H9 (cell line): ENCODE measurements at regions not wholly inside any gene's neighbourhood (a gene's known extent, or its start where the extent isn't known, plus 50 kb on each side); places are given as distances from the start of the nearest gene placed in this dataset.

Source experiments
- DNase-seq: peaks from one replicate; pipeline ENCODE4 v3.0.0-alpha.2; 2017
- H2AFZ ChIP-seq: one replicate; pipeline ENCODE4 v1.6.1; 2013; ENCODE audit warnings: mild to moderate bottlenecking, low read length, control low read depth, moderate library complexity
- H2AK5ac ChIP-seq: 2 replicates; pipeline ENCODE4 v1.6.1; 2013; ENCODE audit warnings: low read length, control low read depth, mixed read lengths; ENCODE audit not compliant: insufficient read length
- H2BK120ac ChIP-seq: one replicate; pipeline ENCODE4 v1.6.1; 2013; ENCODE audit warnings: low read depth, mild to moderate bottlenecking, low read length, control low read depth, inconsistent platforms; ENCODE audit not compliant: poor library complexity, severe bottlenecking
- H2BK12ac ChIP-seq: 2 replicates; pipeline ENCODE4 v1.6.1; 2013; ENCODE audit warnings: low read length, control low read depth, mixed read lengths, low read depth; ENCODE audit not compliant: insufficient read length
- H2BK15ac ChIP-seq: 2 replicates; pipeline ENCODE4 v1.6.1; 2013; ENCODE audit warnings: low read depth, low read length, control low read depth
- H2BK20ac ChIP-seq: one replicate; pipeline ENCODE4 v1.6.1; 2013; ENCODE audit warnings: low read depth, mild to moderate bottlenecking, low read length, control low read depth, inconsistent platforms; ENCODE audit not compliant: poor library complexity, severe bottlenecking
- H2BK5ac ChIP-seq: 2 replicates; pipeline ENCODE4 v1.6.1; 2013; ENCODE audit warnings: low read length, control low read depth, mixed read lengths; ENCODE audit not compliant: insufficient read length
- H3K14ac ChIP-seq: 2 replicates; pipeline ENCODE4 v1.6.1; 2013; ENCODE audit warnings: low read length, control low read depth; ENCODE audit not compliant: insufficient read depth
- H3K18ac ChIP-seq: 2 replicates; pipeline ENCODE4 v1.6.1; 2013; ENCODE audit warnings: low read depth, mild to moderate bottlenecking, mixed read lengths, low read length, control low read depth; ENCODE audit not compliant: insufficient read length
- H3K23ac ChIP-seq: 2 replicates; pipeline ENCODE4 v1.6.1; 2013; ENCODE audit warnings: low read length, control low read depth, mixed read lengths, low read depth; ENCODE audit not compliant: insufficient read length
- H3K23me2 ChIP-seq: 2 replicates; pipeline ENCODE4 v1.6.1; 2013; ENCODE audit warnings: low read depth, mild to moderate bottlenecking, mixed read lengths, low read length, control low read depth; ENCODE audit not compliant: insufficient read length, poor library complexity, severe bottlenecking
- H3K27ac ChIP-seq: 2 replicates; pipeline ENCODE4 v1.5.1; 2013; ENCODE audit warnings: low read length, control low read depth, mixed read lengths, low read depth; ENCODE audit not compliant: insufficient read length
- H3K27me3 ChIP-seq: 2 replicates; pipeline ENCODE4 v1.6.1; 2013; ENCODE audit warnings: low read length, control low read depth, inconsistent platforms; ENCODE audit not compliant: insufficient read depth
- H3K4ac ChIP-seq: 2 replicates; pipeline ENCODE4 v1.6.1; 2013; ENCODE audit warnings: low read depth, mild to moderate bottlenecking, control low read depth, inconsistent platforms, low read length, moderate library complexity
- H3K4me1 ChIP-seq: 2 replicates; pipeline ENCODE4 v1.6.1; 2013; ENCODE audit warnings: low read length, control low read depth, inconsistent platforms; ENCODE audit not compliant: insufficient read depth
- H3K4me2 ChIP-seq: 2 replicates; pipeline ENCODE4 v1.6.1; 2013; ENCODE audit warnings: low read length, control low read depth, mixed read lengths; ENCODE audit not compliant: insufficient read length, insufficient read depth
- H3K56ac ChIP-seq: 2 replicates; pipeline ENCODE4 v1.6.1; 2013; ENCODE audit warnings: low read depth, mild to moderate bottlenecking, mixed read lengths, low read length, control low read depth; ENCODE audit not compliant: insufficient read length
- H3K79me1 ChIP-seq: 2 replicates; pipeline ENCODE4 v1.6.1; 2013; ENCODE audit warnings: low read depth, mild to moderate bottlenecking, moderate library complexity, low read length, control low read depth, inconsistent platforms; ENCODE audit not compliant: insufficient read depth, poor library complexity, severe bottlenecking
- H3K79me2 ChIP-seq: 2 replicates; pipeline ENCODE4 v1.6.1; 2013; ENCODE audit warnings: low read length, control low read depth, inconsistent platforms; ENCODE audit not compliant: insufficient read depth
- H3K9ac ChIP-seq: 2 replicates; pipeline ENCODE4 v1.6.1; 2013; ENCODE audit warnings: low read length, control low read depth, mixed read lengths; ENCODE audit not compliant: insufficient read length; ENCODE audit errors: extremely low read depth
- H3K9me3 ChIP-seq: one replicate; pipeline ENCODE4 v1.6.1; 2013; ENCODE audit warnings: low read depth, low read length, inconsistent platforms; ENCODE audit not compliant: control insufficient read depth
- H3T11ph ChIP-seq: one replicate; pipeline ENCODE4 v1.6.1; 2013; ENCODE audit warnings: mild to moderate bottlenecking, low read length, control low read depth, inconsistent platforms
- H4K20me1 ChIP-seq: one replicate; pipeline ENCODE4 v1.6.1; 2013; ENCODE audit not compliant: control insufficient read depth, insufficient read length, insufficient read depth
- H4K5ac ChIP-seq: 2 replicates; pipeline ENCODE4 v1.6.1; 2013; ENCODE audit warnings: low read depth, mild to moderate bottlenecking, mixed read lengths, low read length, control low read depth; ENCODE audit not compliant: insufficient read length
- H4K8ac ChIP-seq: replicated peaks from 2 replicates; pipeline ENCODE4 v1.6.1; 2013; ENCODE audit warnings: low read length, control low read depth, mixed read lengths, low read depth; ENCODE audit not compliant: insufficient read length
- H4K91ac ChIP-seq: 2 replicates; pipeline ENCODE4 v1.6.1; 2013; ENCODE audit warnings: low read depth, mild to moderate bottlenecking, moderate library complexity, mixed read lengths, low read length, control low read depth; ENCODE audit not compliant: insufficient read length
- H3K27ac Mint-ChIP-seq, 3 experiments: 2 replicates in 2 of 3; 3 replicates in 1 of 3; pipeline ENCODE4 v1.8.0; 2020 to 2021; ENCODE audit warnings: mixed read lengths in 3 of 3, mild to moderate bottlenecking in 1 of 3, moderate library complexity in 1 of 3
- H3K27me3 Mint-ChIP-seq: 2 replicates; pipeline ENCODE4 v1.8.0; 2021; ENCODE audit warnings: low read depth, mild to moderate bottlenecking, moderate library complexity, mixed read lengths
- H3K36me3 Mint-ChIP-seq, 3 experiments: 2 replicates in 2 of 3; 3 replicates in 1 of 3; pipeline ENCODE4 v1.8.0; 2020 to 2021; ENCODE audit warnings: low read depth in 3 of 3, mixed read lengths in 3 of 3; ENCODE audit not compliant: insufficient read depth in 1 of 3
- H3K4me1 Mint-ChIP-seq, 2 experiments: 2 replicates each; pipeline ENCODE4 v1.8.0; 2020; ENCODE audit warnings: mixed read lengths in 2 of 2
- H3K4me3 Mint-ChIP-seq, 2 experiments: 2 replicates in 1 of 2; 3 replicates in 1 of 2; pipeline ENCODE4 v1.8.0; 2020 to 2021; ENCODE audit warnings: mild to moderate bottlenecking in 2 of 2, mixed read lengths in 2 of 2, moderate library complexity in 1 of 2
- H3K9me3 Mint-ChIP-seq, 2 experiments: 2 replicates in 1 of 2; 3 replicates in 1 of 2; pipeline ENCODE4 v1.8.0; 2020; ENCODE audit warnings: mild to moderate bottlenecking in 2 of 2, mixed read lengths in 2 of 2, moderate library complexity in 1 of 2
- CTCF ChIP-seq: fragments of 200-600 bp; sonication (generic); conservative IDR thresholded peaks from 3 replicates; pipeline ENCODE4 v1.8.0; 2021; ENCODE audit warnings: antibody characterized with exemption, mild to moderate bottlenecking
- WGBS: extraction: QIAGEN DNeasy Blood & Tissue Kit; methylation state at CpG from one replicate; pipeline ENCODE4 v1.1.7; 2013; ENCODE audit warnings: missing lambda C conversion rate, low lambda C conversion rate, mixed read lengths; ENCODE audit not compliant: insufficient read length; ENCODE audit errors: extremely low coverage; 5-methylcytosine and 5-hydroxymethylcytosine counted together

- Histone ChIP-seq H3K4me1 (no peaks in the 10 kb centered on the region), H4K8ac (no peak overlapping the region), H2BK20ac (no peak overlapping the region), H2BK5ac (no peak overlapping the region), H4K20me1 (no peaks in the 10 kb centered on the region), H3K56ac (no peak overlapping the region), H2AFZ (no peak overlapping the region), H3K79me1 (no peaks in the 10 kb centered on the region), H2BK120ac (no peak overlapping the region), H3K27me3 (no peaks in the 10 kb centered on the region), H3K23me2 (no peaks in the 10 kb centered on the region), H2BK12ac (no peak overlapping the region), H3K4ac (no peak overlapping the region), H3K4me2 (no peak overlapping the region), H3K18ac (no peak overlapping the region), H3K27ac (no peak overlapping the region), H3K14ac (no peak overlapping the region), H2AK5ac (no peak overlapping the region), H4K91ac (no peak overlapping the region), H3K9me3 (no peaks in the 10 kb centered on the region), H3K9ac (no peak overlapping the region), H2BK15ac (no peak overlapping the region), H3K23ac (no peak overlapping the region), H3K79me2 (no peaks in the 10 kb centered on the region), H4K5ac (no peak overlapping the region), H3T11ph (no peak overlapping the region)
- Mint-ChIP-seq H3K36me3 (no peaks in the 10 kb centered on the region; a peak in 1 of 7 replicates), H3K27me3 (peaks cover 13% of the 10 kb centered on the region), H3K27ac (peak overlapping the region in 1 of 3 experiments; percentile 67; a peak in 2 of 7 replicates), H3K4me3 (no peak overlapping the region), H3K4me1 (no peaks in the 10 kb centered on the region), H3K9me3 (peaks cover 0 to 5% of the 10 kb centered on the region in 2 experiments; a peak in 2 of 5 replicates)
- WGBS: no CpG with 5 or more reads among the region's 17 CpGs
- no peak for TF ChIP-seq CTCF
- DNase-seq: no peak
Observed at GRCh38 chr2:239765076-239765845, 259.9 kb downstream of the NDUFA10 start.
